Naive thymus-derived CD4-positive, alpha-beta T cell (primary cell): ENCODE measurements at regions not wholly inside any gene's neighbourhood (a gene's known extent, or its start where the extent isn't known, plus 50 kb on each side); places are given as distances from the start of the nearest gene placed in this dataset.

ENCODE experiments used
- ATAC-seq: fragments of 150-1000 bp; cut with Tn5 transposase; 2 replicates; pipeline ENCODE4 v1.10.0; 2021; ENCODE audit warnings: mild to moderate bottlenecking, moderate library complexity
- CTCF ChIA-PET: fragments of 350-600 bp; sonication (Branson Sonifier 250); formaldehyde crosslinking; loops from one replicate; lab custom pipeline; 2021; ENCODE audit warnings: antibody characterized with exemption; lab: Charles Lee
- POLR2A ChIA-PET: fragments of 350-600 bp; sonication (Branson Sonifier 250); formaldehyde crosslinking; loops from one replicate; lab custom pipeline; 2021; ENCODE audit warnings: antibody characterized with exemption, inconsistent platforms; lab: Charles Lee
- DNase-seq, 9 donors: peaks; one replicate each; pipeline versions ENCODE4 v3.0.0 to v3.0.0-alpha.2; 2020 to 2022; ENCODE audit warnings: mixed read lengths in 1 of 9
- H3K27ac ChIP-seq: one replicate; pipeline ENCODE4 v1.7.0; 2013; ENCODE audit warnings: mild to moderate bottlenecking, low read depth, low read length, moderate library complexity
- H3K27me3 ChIP-seq, 2 donors: one replicate each; pipeline ENCODE4 v1.7.0; 2013; ENCODE audit warnings: low read length in 2 of 2, mild to moderate bottlenecking in 2 of 2, moderate library complexity in 2 of 2; ENCODE audit not compliant: control insufficient read depth in 2 of 2, insufficient read depth in 2 of 2
- H3K36me3 ChIP-seq, 3 experiments: 1 replicate in 2 of 3; 2 replicates in 1 of 3; pipeline ENCODE4 v1.7.0; 2013; ENCODE audit warnings: low read length in 3 of 3, mild to moderate bottlenecking in 3 of 3, moderate library complexity in 1 of 3; ENCODE audit not compliant: insufficient read depth in 3 of 3, control insufficient read depth in 2 of 3
- H3K4me1 ChIP-seq, 2 donors: one replicate each; pipeline ENCODE4 v1.7.0; 2013; ENCODE audit warnings: low read length in 2 of 2, mild to moderate bottlenecking in 2 of 2, moderate library complexity in 1 of 2; ENCODE audit not compliant: control insufficient read depth in 2 of 2, insufficient read depth in 2 of 2
- H3K4me3 ChIP-seq: 2 replicates; pipeline ENCODE4 v1.7.0; 2013; ENCODE audit warnings: mild to moderate bottlenecking, low read length
- H3K9me3 ChIP-seq, 3 experiments: 1 replicate in 2 of 3; 2 replicates in 1 of 3; pipeline ENCODE4 v1.7.0; 2013; ENCODE audit warnings: low read length in 3 of 3; ENCODE audit not compliant: control insufficient read depth in 2 of 3
- H3K27ac Mint-ChIP-seq, 9 donors: one replicate each; pipeline ENCODE4 v1.8.0; 2020 to 2022; ENCODE audit warnings: mixed read lengths in 9 of 9, mild to moderate bottlenecking in 8 of 9, moderate library complexity in 5 of 9, inconsistent platforms in 2 of 9
- H3K27me3 Mint-ChIP-seq, 5 donors: one replicate each; pipeline ENCODE4 v1.8.0; 2021 to 2022; ENCODE audit warnings: mixed read lengths in 5 of 5, mild to moderate bottlenecking in 1 of 5
- H3K36me3 Mint-ChIP-seq, 5 donors: one replicate each; pipeline ENCODE4 v1.8.0; 2020 to 2022; ENCODE audit warnings: mixed read lengths in 5 of 5, mild to moderate bottlenecking in 3 of 5, inconsistent platforms in 1 of 5
- H3K4me1 Mint-ChIP-seq, 7 donors: one replicate each; pipeline ENCODE4 v1.8.0; 2020 to 2022; ENCODE audit warnings: mixed read lengths in 7 of 7, mild to moderate bottlenecking in 3 of 7, inconsistent platforms in 1 of 7
- H3K4me3 Mint-ChIP-seq, 10 donors: one replicate each; pipeline ENCODE4 v1.8.0; 2020 to 2022; ENCODE audit warnings: mild to moderate bottlenecking in 10 of 10, mixed read lengths in 10 of 10, moderate library complexity in 6 of 10, inconsistent platforms in 2 of 10
- H3K9me3 Mint-ChIP-seq, 11 donors: one replicate each; pipeline ENCODE4 v1.8.0; 2020 to 2022; ENCODE audit warnings: mixed read lengths in 11 of 11, mild to moderate bottlenecking in 4 of 11, inconsistent platforms in 1 of 11, moderate library complexity in 1 of 11
- intact Hi-C, 2 donors: fragments of 100-400 bp; cut with micrococcal nuclease; formaldehyde crosslinking; loops; one replicate each; pipeline ENCODE4 v1.15.1; 2023

GRCh38 chr1:29785554-29785953 is 549.2 kb downstream of the PTPRU start:
- Histone ChIP-seq H3K27me3 (no peaks in the 10 kb centered on the region), H3K9me3 (no peaks in the 10 kb centered on the region), H3K36me3 (no peaks in the 10 kb centered on the region), H3K4me1 (no peaks in the 10 kb centered on the region), H3K4me3 (no peak overlapping the region), H3K27ac (no peak overlapping the region)
- DNase-seq (peak in 1 of 9 donors; percentile 14), ATAC-seq (no peak)
- intact Hi-C loops: no loop called here
- ChIA-PET CTCF (no interaction called here), POLR2A (no interaction called here)
- Mint-ChIP-seq H3K9me3 (peaks cover 0 to 2% (median 0%) of the 10 kb centered on the region in 11 donors), H3K27me3 (peaks cover 5 to 32% (median 13%) of the 10 kb centered on the region in 5 donors), H3K4me3 (no peak overlapping the region), H3K36me3 (no peaks in the 10 kb centered on the region), H3K27ac (no peak overlapping the region), H3K4me1 (no peaks in the 10 kb centered on the region)

- intact Hi-C loops: no loop called here
- Mint-ChIP-seq H3K4me1 (no peaks in the 10 kb centered on the region), H3K27me3 (peaks cover 6 to 34% (median 14%) of the 10 kb centered on the region in 5 donors), H3K36me3 (no peaks in the 10 kb centered on the region), H3K9me3 (peaks cover 0 to 2% (median 0%) of the 10 kb centered on the region in 11 donors), H3K4me3 (no peak overlapping the region), H3K27ac (no peak overlapping the region)
- no peaks in the 10 kb centered on the region for H3K27me3 ChIP-seq
- H3K27ac ChIP-seq: no peak overlapping the region
- H3K4me3 ChIP-seq: no peak overlapping the region
- no peak for DNase-seq
- no peaks in the 10 kb centered on the region for H3K9me3 ChIP-seq
- ATAC-seq: no peak
- ChIA-PET CTCF (no interaction called here), POLR2A (no interaction called here)
- no peaks in the 10 kb centered on the region for H3K36me3 ChIP-seq
- no peaks in the 10 kb centered on the region for H3K4me1 ChIP-seq
Measured at GRCh38 chr1:29785137-29785527, 548.8 kb downstream of the PTPRU start.

- H3K9me3 Mint-ChIP-seq: peaks cover 0 to 2% (median 0%) of the 10 kb centered on the region in 11 donors
Measured at GRCh38 chr1:29784276-29785136, 548.2 kb downstream of the PTPRU start.

GRCh38 chr1:29783508-29784275 is 547.4 kb downstream of the PTPRU start:
- ChIA-PET CTCF (no interaction called here), POLR2A (no interaction called here)
- ATAC-seq: no peak
- H3K27me3 ChIP-seq: no peaks in the 10 kb centered on the region
- H3K36me3 Mint-ChIP-seq: peaks cover 0 to 3% (median 0%) of the 10 kb centered on the region in 5 donors
- H3K9me3 Mint-ChIP-seq: peaks cover 0 to 4% (median 0%) of the 10 kb centered on the region in 11 donors
- no peaks in the 10 kb centered on the region for H3K4me1 Mint-ChIP-seq
- no peak for DNase-seq
- no peaks in the 10 kb centered on the region for H3K9me3 ChIP-seq
- H3K27ac Mint-ChIP-seq: no peak overlapping the region
- H3K4me1 ChIP-seq: no peaks in the 10 kb centered on the region
- no peak overlapping the region for H3K27ac ChIP-seq
- H3K36me3 ChIP-seq: no peaks in the 10 kb centered on the region
- intact Hi-C loops: no loop called here
- no peak overlapping the region for H3K4me3 ChIP-seq
- peaks cover 8 to 45% (median 20%) of the 10 kb centered on the region in 5 donors for H3K27me3 Mint-ChIP-seq
- H3K4me3 Mint-ChIP-seq: no peak overlapping the region

More at GRCh38 chr1:29784276-29785136, 548.2 kb downstream of the PTPRU start:
- Histone ChIP-seq H3K36me3 (no peaks in the 10 kb centered on the region), H3K4me3 (no peak overlapping the region), H3K4me1 (no peaks in the 10 kb centered on the region), H3K9me3 (no peaks in the 10 kb centered on the region), H3K27ac (no peak overlapping the region), H3K27me3 (no peaks in the 10 kb centered on the region)
- ChIA-PET POLR2A (no interaction called here), CTCF (no interaction called here)
- H3K36me3 Mint-ChIP-seq: no peaks in the 10 kb centered on the region
- H3K27me3 Mint-ChIP-seq: peaks cover 8 to 37% (median 12%) of the 10 kb centered on the region in 5 donors
- DNase-seq (no peak), ATAC-seq (no peak)
- intact Hi-C loops: no loop called here
- H3K4me3 Mint-ChIP-seq: no peak overlapping the region
- H3K4me1 Mint-ChIP-seq: no peaks in the 10 kb centered on the region
- H3K27ac Mint-ChIP-seq: no peak overlapping the region

- POLR2A ChIA-PET: no interaction called here
- peaks cover 8 to 48% (median 27%) of the 10 kb centered on the region in 5 donors for H3K27me3 Mint-ChIP-seq
- Histone ChIP-seq H3K9me3 (no peaks in the 10 kb centered on the region), H3K27ac (no peak overlapping the region), H3K36me3 (no peaks in the 10 kb centered on the region), H3K27me3 (no peaks in the 10 kb centered on the region), H3K4me3 (no peak overlapping the region), H3K4me1 (no peaks in the 10 kb centered on the region)
- ATAC-seq (no peak), DNase-seq (no peak)
- peaks cover 0 to 4% (median 0%) of the 10 kb centered on the region in 11 donors for H3K9me3 Mint-ChIP-seq
- CTCF ChIA-PET: no interaction called here
- H3K4me1 Mint-ChIP-seq: peaks cover 0 to under 1% (median 0%) of the 10 kb centered on the region in 7 donors
- H3K4me3 Mint-ChIP-seq: no peak overlapping the region
- peaks cover 0 to 3% (median 0%) of the 10 kb centered on the region in 5 donors for H3K36me3 Mint-ChIP-seq
- no peak overlapping the region for H3K27ac Mint-ChIP-seq
- intact Hi-C loops: no loop called here
Measured at GRCh38 chr1:29782846-29783507, 546.7 kb downstream of the PTPRU start.

- H3K4me1 Mint-ChIP-seq: peaks cover 0 to 8% (median 0%) of the 10 kb centered on the region in 7 donors
- ChIA-PET POLR2A (no interaction called here), CTCF (no interaction called here)
- ATAC-seq: no peak
- no peak overlapping the region for H3K27ac Mint-ChIP-seq
- peaks cover 14 to 56% (median 42%) of the 10 kb centered on the region in 5 donors for H3K27me3 Mint-ChIP-seq
- peaks cover 0 to 23% (median 10%) of the 10 kb centered on the region in 11 donors for H3K9me3 Mint-ChIP-seq
- no peaks in the 10 kb centered on the region for H3K36me3 ChIP-seq
- H3K27ac ChIP-seq: no peak overlapping the region
- H3K36me3 Mint-ChIP-seq: peaks cover 0 to 8% (median 0%) of the 10 kb centered on the region in 5 donors
- H3K4me3 Mint-ChIP-seq: no peak overlapping the region
- H3K4me3 ChIP-seq: no peak overlapping the region
- DNase-seq: no peak
- no peaks in the 10 kb centered on the region for H3K27me3 ChIP-seq
- no peaks in the 10 kb centered on the region for H3K4me1 ChIP-seq
- intact Hi-C loops: no loop called here
- no peaks in the 10 kb centered on the region for H3K9me3 ChIP-seq
Measured at GRCh38 chr1:29779146-29779545, 542.8 kb downstream of the PTPRU start.
